ENCODE measurements at regions not wholly inside any gene's neighbourhood (a gene's known extent, or its start where the extent isn't known, plus 50 kb on each side); places are given as distances from the start of the nearest gene placed in this dataset.
"Not testable (repeated sequence)": the region's sequence is repeated elsewhere in the genome, so short reads cannot be mapped to it uniquely, and the experiment has no call there.

- Histone ChIP-seq H3K4me3 (replicated peaks in 1 of 3) (no peak overlapping the region), H3K4me1 (no peaks in the 10 kb centered on the region)
- no peak for TF ChIP-seq CTCF (IDR thresholded peaks at IDR 0.05)
These were observed 1411.2 kb downstream of the RAPGEF2 start for GRCh38 chr4:160514126-160514525.

GRCh38 chr4:160523231-160523630 is 1420.4 kb downstream of the RAPGEF2 start:
- intact Hi-C loops (cut with DNase I), result no loop called here
- H3K27me3 ChIP-seq, result no peaks in the 10 kb centered on the region
- TF ChIP-seq CTCF (IDR thresholded peaks at IDR 0.05) (no peak), POLR2A (IDR thresholded peaks at IDR 0.05) (no peak)
- no peak overlapping the region for H3K4me3 ChIP-seq (replicated peaks in 1 of 3)
- H3K9me3 ChIP-seq, result no peaks in the 10 kb centered on the region
- H3K36me3 ChIP-seq, result no peaks in the 10 kb centered on the region
- H3K27ac ChIP-seq, result no peak overlapping the region
- no peak for DNase-seq
- H3K4me1 ChIP-seq, result no peaks in the 10 kb centered on the region
- WGBS, 2 donors, result 55 to 63% methylated on average over 1 of the region's 1 CpG

More at GRCh38 chr4:160514126-160514525, 1411.2 kb downstream of the RAPGEF2 start:
- Histone ChIP-seq H3K9me3 (no peaks in the 10 kb centered on the region), H3K36me3 (no peaks in the 10 kb centered on the region), H3K27ac (no peak overlapping the region), H3K27me3 (no peaks in the 10 kb centered on the region)
- WGBS, 2 donors, result 71 to 73% methylated on average over 3 of the region's 3 CpGs
- DNase-seq, result no peak
- intact Hi-C loops (cut with DNase I), result no loop called here

DNA sequence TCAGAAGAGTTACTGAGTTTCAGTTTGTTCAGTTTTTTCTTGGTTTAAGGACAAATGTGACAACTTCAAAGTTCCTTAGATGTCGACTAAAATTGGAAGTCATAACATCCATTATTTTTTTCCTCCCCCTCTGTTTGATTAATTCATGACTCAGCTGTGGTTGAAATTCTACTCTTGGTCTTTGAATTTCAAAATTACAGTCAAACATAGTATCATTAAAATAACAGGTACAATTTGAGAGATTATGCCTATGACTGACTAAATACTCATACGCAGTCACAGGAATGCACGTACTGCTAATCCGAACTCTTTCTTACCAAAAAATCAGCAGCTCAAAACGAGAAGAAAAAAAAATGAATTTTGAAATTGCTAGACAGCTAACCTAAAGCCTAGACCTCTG is 1434.8 kb downstream of the RAPGEF2 start:
- Histone ChIP-seq H3K27me3 (no peaks in the 10 kb centered on the region), H3K9me3 (no peaks in the 10 kb centered on the region), H3K36me3 (no peaks in the 10 kb centered on the region), H3K4me1 (no peaks in the 10 kb centered on the region), H3K27ac (no peak overlapping the region), H3K4me3 (replicated peaks in 1 of 3) (no peak overlapping the region)
- intact Hi-C loops (cut with DNase I), result no loop called here
- DNase-seq, result no peak
- WGBS, 2 donors, result 91 to 92% methylated on average over 5 of the region's 5 CpGs
- no peak for TF ChIP-seq CTCF (IDR thresholded peaks at IDR 0.05)
- no peak for TF ChIP-seq POLR2A (IDR thresholded peaks at IDR 0.05)

GRCh38 chr4:160546201-160546600 is 1443.3 kb downstream of the RAPGEF2 start:
- no peak for TF ChIP-seq CTCF (IDR thresholded peaks at IDR 0.05)
- TF ChIP-seq POLR2A (IDR thresholded peaks at IDR 0.05), result no peak
- no peak for DNase-seq
- H3K4me3 ChIP-seq (replicated peaks in 1 of 3), result no peak overlapping the region
- WGBS, 2 donors, result 77 to 86% methylated on average over 1 of the region's 1 CpG
- H3K27ac ChIP-seq, result no peak overlapping the region
- H3K4me1 ChIP-seq, result no peaks in the 10 kb centered on the region
- intact Hi-C loops (cut with DNase I), result no loop called here
- no peaks in the 10 kb centered on the region for H3K36me3 ChIP-seq
- no peaks in the 10 kb centered on the region for H3K9me3 ChIP-seq
- H3K27me3 ChIP-seq, result no peaks in the 10 kb centered on the region

DNA sequence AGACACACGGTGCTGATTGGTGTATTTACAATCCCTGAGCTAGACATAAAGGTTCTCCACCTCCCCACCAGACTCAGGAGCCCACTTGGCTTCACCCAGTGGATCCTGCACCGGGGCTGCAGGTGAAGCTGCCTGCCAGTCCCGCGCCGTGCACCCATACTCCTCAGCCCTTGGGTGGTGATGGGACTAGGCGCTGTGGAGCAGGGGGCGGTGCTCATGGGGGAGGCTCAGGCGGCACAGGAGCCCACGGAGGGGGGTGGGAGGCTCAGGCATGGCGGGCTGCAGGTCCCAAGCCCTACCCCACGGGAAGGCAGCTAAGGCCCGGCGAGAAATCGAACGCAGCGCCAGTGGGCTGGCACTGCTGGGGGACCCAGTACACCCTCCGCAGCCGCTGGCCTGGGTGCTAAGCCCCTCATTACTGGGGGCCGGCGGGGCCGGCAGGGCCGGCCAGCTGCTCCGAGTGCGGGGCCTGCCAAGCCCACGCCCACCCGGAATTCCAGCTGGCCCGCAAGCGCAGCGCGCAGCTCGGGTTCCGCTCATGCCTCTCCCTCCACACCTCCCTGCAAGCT is 1447.2 kb downstream of the RAPGEF2 start:
- H3K9me3 ChIP-seq; H3K4me3 ChIP-seq (replicated peaks in 1 of 3); H3K36me3 ChIP-seq; DNase-seq; intact Hi-C loops (cut with DNase I); H3K4me1 ChIP-seq; H3K27me3 ChIP-seq; H3K27ac ChIP-seq: not testable (repeated sequence)
- 94 to 98% methylated on average over 20 to 26 of the region's 32 CpGs for WGBS, 2 donors

DNA sequence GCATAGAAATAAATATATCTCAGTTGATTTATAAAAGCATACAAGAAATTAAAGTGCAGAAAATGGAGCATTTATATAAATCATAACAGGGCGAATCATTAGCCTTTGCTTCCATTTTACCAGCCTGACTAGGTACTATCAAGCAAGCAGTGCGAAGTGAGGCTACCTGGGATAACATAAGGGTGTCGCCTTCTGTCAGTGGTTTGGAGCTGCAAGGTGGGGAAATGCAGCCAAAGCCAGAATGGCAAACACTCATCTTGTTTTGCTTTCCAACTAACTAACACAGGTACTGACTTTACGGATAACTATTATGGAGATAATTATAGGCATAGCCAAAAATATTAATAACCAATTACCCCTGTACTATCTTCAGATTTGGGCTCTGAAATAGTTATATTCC is 1459.8 kb downstream of the RAPGEF2 start:
- 94 to 95% methylated on average over 4 of the region's 4 CpGs for WGBS, 2 donors
- H3K36me3 ChIP-seq, result no peaks in the 10 kb centered on the region
- H3K9me3 ChIP-seq, result no peaks in the 10 kb centered on the region
- H3K27me3 ChIP-seq, result no peaks in the 10 kb centered on the region
- intact Hi-C loops (cut with DNase I), result no loop called here
- H3K27ac ChIP-seq, result no peak overlapping the region
- H3K4me1 ChIP-seq, result no peaks in the 10 kb centered on the region
- H3K4me3 ChIP-seq (replicated peaks in 1 of 3), result no peak overlapping the region
- no peak for TF ChIP-seq POLR2A (IDR thresholded peaks at IDR 0.05)
- TF ChIP-seq CTCF (IDR thresholded peaks at IDR 0.05), result no peak
- no peak for DNase-seq
